WTC11 (cell line): ENCODE measurements at regions not wholly inside any gene's neighbourhood (a gene's known extent, or its start where the extent isn't known, plus 50 kb on each side); places are given as distances from the start of the nearest gene placed in this dataset.

Source experiments
- ATAC-seq: fragments of 200-7000 bp; cut with Tn5 transposase; 2 replicates; pipeline ENCODE4 v1.10.0; 2021; ENCODE audit warnings: mild to moderate bottlenecking, moderate library complexity
- CTCF ChIA-PET: fragments of 300-600 bp; sonication (Branson Sonifier 250); formaldehyde crosslinking; loops from one replicate; lab custom pipeline; 2021; ENCODE audit warnings: antibody characterized with exemption; lab: Charles Lee
- POLR2A ChIA-PET: fragments of 350-600 bp; sonication (Branson Sonifier 250); formaldehyde crosslinking; loops from one replicate; lab custom pipeline; 2021; ENCODE audit warnings: antibody characterized with exemption; lab: Charles Lee
- DNase-seq: peaks from one replicate; pipeline ENCODE4 v3.0.0; 2021; ENCODE audit warnings: low spot score
- H3K27ac Mint-ChIP-seq: 2 replicates; pipeline ENCODE4 v1.8.0; 2021; ENCODE audit warnings: mixed read lengths
- H3K27me3 Mint-ChIP-seq: 2 replicates; pipeline ENCODE4 v1.8.0; 2021; ENCODE audit warnings: low read depth, mild to moderate bottlenecking, moderate library complexity, mixed read lengths
- H3K36me3 Mint-ChIP-seq: 2 replicates; pipeline ENCODE4 v1.8.0; 2021; ENCODE audit warnings: mixed read lengths
- H3K4me1 Mint-ChIP-seq: 2 replicates; pipeline ENCODE4 v1.8.0; 2022; ENCODE audit warnings: mixed read lengths
- H3K4me3 Mint-ChIP-seq: 2 replicates; pipeline ENCODE4 v1.8.0; 2021; ENCODE audit warnings: mild to moderate bottlenecking, moderate library complexity, mixed read lengths
- H3K9me3 Mint-ChIP-seq: 2 replicates; pipeline ENCODE4 v1.8.0; 2021; ENCODE audit warnings: mixed read lengths
- ATF1 ChIP-seq: sonication (generic); formaldehyde crosslinking; IDR thresholded peaks from 2 replicates; pipeline ENCODE4 v1.8.1; 2023; ENCODE audit warnings: mild to moderate bottlenecking, moderate library complexity, missing genetic modification reagents
- CDX4 ChIP-seq: fragments of 250-450 bp; sonication (Bioruptor Pico); IDR thresholded peaks from 2 replicates; pipeline ENCODE4 v1.9.0; 2021; ENCODE audit warnings: moderate library complexity, mild to moderate bottlenecking, inconsistent platforms, borderline replicate concordance
- ESRRA ChIP-seq: sonication (generic); formaldehyde crosslinking; IDR thresholded peaks from 2 replicates; pipeline ENCODE4 v1.8.1; 2022; ENCODE audit warnings: mild to moderate bottlenecking, missing genetic modification reagents, borderline replicate concordance
- FOXJ3 ChIP-seq: sonication (generic); formaldehyde crosslinking; IDR thresholded peaks from 2 replicates; pipeline ENCODE4 v1.9.0; 2021; ENCODE audit warnings: missing genetic modification reagents, mild to moderate bottlenecking, borderline replicate concordance
- HMGA2 ChIP-seq: fragments of 250-450 bp; sonication (Bioruptor Pico); IDR thresholded peaks from 2 replicates; pipeline ENCODE4 v1.4.0; 2021; ENCODE audit warnings: mild to moderate bottlenecking, moderate library complexity
- JAZF1 ChIP-seq: fragments of 250-450 bp; sonication (Bioruptor Pico); IDR thresholded peaks from 2 replicates; pipeline ENCODE4 v1.9.0; 2021; ENCODE audit warnings: moderate library complexity, mild to moderate bottlenecking, inconsistent platforms
- OVOL2 ChIP-seq: fragments of 250-450 bp; sonication (Bioruptor Pico); IDR thresholded peaks from 2 replicates; pipeline ENCODE4 v1.9.0; 2021; ENCODE audit warnings: mild to moderate bottlenecking, borderline replicate concordance
- SOX15 ChIP-seq: fragments of 250-450 bp; sonication (Bioruptor Pico); IDR thresholded peaks from 2 replicates; pipeline ENCODE4 v1.9.0; 2021; ENCODE audit warnings: mild to moderate bottlenecking
- SP1 ChIP-seq: sonication (generic); formaldehyde crosslinking; conservative IDR thresholded peaks from 2 replicates; pipeline ENCODE4 v1.8.1; 2022; ENCODE audit warnings: missing genetic modification reagents
- TEAD1 ChIP-seq: sonication (generic); formaldehyde crosslinking; IDR thresholded peaks from 2 replicates; pipeline ENCODE4 v1.8.0; 2022; ENCODE audit warnings: mild to moderate bottlenecking, missing genetic modification reagents
- TEAD4 ChIP-seq: sonication (generic); formaldehyde crosslinking; IDR thresholded peaks from 2 replicates; pipeline ENCODE4 v1.8.0; 2022; ENCODE audit warnings: mild to moderate bottlenecking, missing genetic modification reagents
- ZNF121 ChIP-seq: sonication (generic); formaldehyde crosslinking; IDR thresholded peaks from 2 replicates; pipeline ENCODE4 v1.8.0; 2023; ENCODE audit warnings: missing genetic modification reagents
- ZNF219 ChIP-seq: sonication (generic); formaldehyde crosslinking; IDR thresholded peaks from 2 replicates; pipeline ENCODE4 v1.8.0; 2023; ENCODE audit warnings: missing genetic modification reagents, mild to moderate bottlenecking, borderline replicate concordance
- TF ChIP-seq, protein P1 (sequence below): sonication (generic); formaldehyde crosslinking; IDR thresholded peaks from 2 replicates; pipeline ENCODE4 v1.8.1; 2022; ENCODE audit warnings: mild to moderate bottlenecking, moderate library complexity, missing genetic modification reagents
- TF ChIP-seq, protein P2 (sequence below): fragments of 250-450 bp; sonication (Bioruptor Pico); conservative IDR thresholded peaks from 2 replicates; pipeline ENCODE4 v1.9.0; 2021; ENCODE audit warnings: mild to moderate bottlenecking

DNA sequence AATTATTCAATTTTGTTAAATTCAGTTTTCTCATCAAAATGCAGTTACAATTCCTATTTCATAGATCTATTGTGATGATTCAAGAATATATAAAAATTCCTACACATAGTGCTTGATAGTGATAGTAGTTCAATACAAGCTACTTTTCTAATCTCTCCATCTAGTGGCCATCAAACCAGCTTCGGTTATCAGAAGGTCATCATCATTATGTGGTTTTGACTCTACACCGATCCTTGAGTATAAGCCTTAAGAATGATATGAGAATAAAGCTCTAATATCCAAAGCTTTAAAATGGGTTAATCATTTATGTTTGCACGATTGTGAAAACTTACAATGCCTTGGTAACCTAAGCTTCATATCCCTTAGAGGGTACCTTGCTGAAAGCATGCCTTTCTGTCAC, 167.5 kb upstream of the PREP start:
- POLR2A ChIA-PET, result no interaction called here
- ATAC-seq (no peak), DNase-seq (no peak)
- Mint-ChIP-seq H3K4me3 (no peak overlapping the region), H3K9me3 (no peaks in the 10 kb centered on the region), H3K36me3 (no peaks in the 10 kb centered on the region), H3K4me1 (no peaks in the 10 kb centered on the region), H3K27ac (no peak overlapping the region), H3K27me3 (no peaks in the 10 kb centered on the region)
- CTCF ChIA-PET, result interaction anchor here (1.1 kb wide), 1 partner anchor 13 kb away, joined by 5 read pairs; no protein-coding TSS in a partner anchor
- no peak for TF ChIP-seq HMGA2
- TF ChIP-seq SP1, result no peak

- no peak for ATAC-seq
Measured at GRCh38 chr6:105569706-105570105, 166.8 kb upstream of the PREP start.

DNA sequence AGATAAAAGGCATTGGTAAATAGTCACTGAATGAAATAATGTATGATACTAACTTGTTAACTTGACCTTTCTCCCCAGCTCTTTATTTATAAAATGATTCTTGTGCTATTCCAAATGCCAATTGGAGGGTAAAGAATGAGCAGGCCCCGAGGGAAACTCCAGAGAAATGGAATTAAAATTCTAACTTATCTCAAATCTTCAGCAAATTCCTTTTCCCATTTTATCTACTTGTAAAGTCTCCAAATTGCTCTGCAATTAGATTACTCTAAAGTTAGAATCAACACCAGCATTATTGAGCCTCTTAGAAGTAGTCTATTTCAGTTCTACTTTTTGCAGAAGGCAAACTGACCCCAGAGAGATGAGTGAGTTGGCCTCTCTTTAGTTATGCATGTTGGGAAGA, 165.9 kb upstream of the PREP start:
- Mint-ChIP-seq H3K27me3 (no peaks in the 10 kb centered on the region), H3K27ac (no peak overlapping the region), H3K4me3 (no peak overlapping the region), H3K9me3 (no peaks in the 10 kb centered on the region), H3K36me3 (no peaks in the 10 kb centered on the region), H3K4me1 (peaks cover 10% of the 10 kb centered on the region)
- no peak for DNase-seq
- no peak for TF ChIP-seq JAZF1 (CRISPR knock-in tag)
- POLR2A ChIA-PET, result no interaction called here
- ATAC-seq, result no peak
- CTCF ChIA-PET, result no interaction called here

More at GRCh38 chr6:105569706-105570105, 166.8 kb upstream of the PREP start:
- no peaks in the 10 kb centered on the region for H3K9me3 Mint-ChIP-seq
- no peak overlapping the region for H3K4me3 Mint-ChIP-seq
- no peak for TF ChIP-seq OVOL2 (CRISPR knock-in tag)
- TF ChIP-seq HMGA2, result no peak
- H3K4me1 Mint-ChIP-seq, result peaks cover 2% of the 10 kb centered on the region
- DNase-seq, result no peak
- ChIA-PET POLR2A (no interaction called here), CTCF (interaction anchor here (1.1 kb wide), 1 partner anchor 13 kb away, joined by 5 read pairs; no protein-coding TSS in a partner anchor)
- H3K27me3 Mint-ChIP-seq, result no peaks in the 10 kb centered on the region
- no peaks in the 10 kb centered on the region for H3K36me3 Mint-ChIP-seq
- no peak overlapping the region for H3K27ac Mint-ChIP-seq

DNA sequence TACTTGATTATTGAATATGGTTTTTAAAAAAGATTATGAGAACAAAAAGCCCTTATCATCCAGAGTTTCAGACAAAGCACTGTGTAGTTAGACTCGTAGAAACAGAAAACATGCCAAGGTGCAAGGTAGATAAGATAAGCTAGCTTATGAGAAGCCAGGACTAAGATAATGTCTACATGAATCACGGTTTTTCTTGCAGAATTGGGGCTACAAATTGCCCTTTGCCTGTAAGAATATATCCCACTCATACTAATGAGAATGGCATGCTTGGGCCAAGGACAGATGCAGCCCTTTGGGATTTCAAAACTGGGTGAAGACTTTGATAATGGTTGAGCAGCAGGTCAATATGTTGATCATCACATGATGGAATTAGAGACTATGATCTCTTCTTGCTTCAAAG, 165.3 kb upstream of the PREP start:
- Mint-ChIP-seq H3K36me3 (peaks cover under 1% of the 10 kb centered on the region; the same call in 1 of the 2 replicates), H3K27ac (no peak overlapping the region), H3K9me3 (peaks cover under 1% of the 10 kb centered on the region), H3K27me3 (no peaks in the 10 kb centered on the region), H3K4me1 (peaks cover 10% of the 10 kb centered on the region), H3K4me3 (no peak overlapping the region)
- ATAC-seq, result no peak
- no peak for DNase-seq
- ChIA-PET POLR2A (no interaction called here), CTCF (no interaction called here)
- no peak for TF ChIP-seq SOX15 (CRISPR knock-in tag)
- TF ChIP-seq, protein P1, sequence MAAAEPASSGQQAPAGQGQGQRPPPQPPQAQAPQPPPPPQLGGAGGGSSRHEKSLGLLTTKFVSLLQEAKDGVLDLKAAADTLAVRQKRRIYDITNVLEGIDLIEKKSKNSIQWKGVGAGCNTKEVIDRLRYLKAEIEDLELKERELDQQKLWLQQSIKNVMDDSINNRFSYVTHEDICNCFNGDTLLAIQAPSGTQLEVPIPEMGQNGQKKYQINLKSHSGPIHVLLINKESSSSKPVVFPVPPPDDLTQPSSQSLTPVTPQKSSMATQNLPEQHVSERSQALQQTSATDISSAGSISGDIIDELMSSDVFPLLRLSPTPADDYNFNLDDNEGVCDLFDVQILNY (CRISPR knock-in tag), result no peak
- TF ChIP-seq ZNF121, result no peak

DNA sequence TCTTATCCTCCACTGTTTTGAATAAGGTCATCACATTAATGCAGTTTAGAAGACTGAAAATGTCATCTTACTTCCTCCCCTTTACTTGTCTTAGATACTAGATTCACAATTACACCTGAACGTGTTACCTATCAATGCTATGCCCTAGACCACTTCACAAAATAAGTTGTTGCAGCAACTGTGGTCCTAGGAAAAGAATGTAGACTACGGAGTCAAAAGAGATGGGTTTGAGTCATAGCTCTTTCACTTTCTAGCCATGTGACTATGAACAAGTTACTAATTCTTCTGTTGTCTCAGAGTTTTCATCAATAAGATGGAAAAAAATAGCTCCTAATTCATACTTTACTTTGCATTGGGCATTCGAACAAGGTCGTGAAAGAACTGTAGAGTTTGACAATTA, 164.3 kb upstream of the PREP start:
- no peak for ATAC-seq
- Mint-ChIP-seq H3K27ac (no peak overlapping the region), H3K36me3 (peaks cover 5% of the 10 kb centered on the region; the same call in 1 of the 2 replicates), H3K27me3 (no peaks in the 10 kb centered on the region), H3K9me3 (peaks cover 9% of the 10 kb centered on the region), H3K4me3 (no peak overlapping the region), H3K4me1 (peaks cover 10% of the 10 kb centered on the region)
- ChIA-PET CTCF (no interaction called here), POLR2A (no interaction called here)
- DNase-seq, result no peak
- no peak for TF ChIP-seq TEAD4 (CRISPR knock-in tag)
- TF ChIP-seq ESRRA (CRISPR knock-in tag), result no peak
- TF ChIP-seq, protein P2, sequence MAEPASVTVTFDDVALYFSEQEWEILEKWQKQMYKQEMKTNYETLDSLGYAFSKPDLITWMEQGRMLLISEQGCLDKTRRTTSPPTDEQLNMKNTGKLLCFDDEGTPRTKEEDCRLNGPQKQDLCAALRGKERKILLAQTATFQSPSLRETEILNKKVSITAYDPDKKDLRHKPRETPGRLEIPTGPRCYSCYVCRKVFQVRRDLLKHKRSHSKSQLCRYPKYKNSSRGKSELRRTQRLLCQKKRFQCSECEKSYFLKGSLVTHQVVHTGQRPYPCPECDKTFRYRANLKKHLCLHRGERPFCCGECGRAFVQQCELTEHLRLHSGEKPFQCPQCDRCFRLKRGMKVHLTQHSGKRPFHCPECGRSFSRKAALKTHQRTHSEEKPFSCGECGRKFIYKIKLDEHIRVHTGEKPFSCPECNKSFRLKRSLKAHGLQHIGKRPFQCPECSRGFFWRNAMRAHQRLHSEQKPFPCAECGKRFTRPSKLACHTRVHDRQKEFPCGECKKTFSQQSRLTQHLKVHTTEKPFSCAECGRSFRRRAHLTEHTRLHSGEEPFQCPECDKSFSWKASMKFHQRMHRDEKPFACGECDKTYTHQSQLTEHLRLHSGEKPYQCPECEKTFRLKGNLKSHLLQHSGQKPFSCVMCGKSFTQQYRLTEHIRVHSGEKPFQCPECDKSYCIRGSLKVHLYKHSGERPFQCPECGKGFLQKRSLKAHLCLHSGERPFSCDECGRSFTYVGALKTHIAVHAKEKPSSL (CRISPR knock-in tag), result no peak
- no peak for TF ChIP-seq TEAD1

GRCh38 chr6:105566503-105566902, 163.6 kb upstream of the PREP start:
- DNase-seq, result no peak
- Mint-ChIP-seq H3K4me3 (no peak overlapping the region), H3K27me3 (no peaks in the 10 kb centered on the region), H3K9me3 (peaks cover 15% of the 10 kb centered on the region), H3K27ac (no peak overlapping the region), H3K4me1 (peaks cover 10% of the 10 kb centered on the region), H3K36me3 (peaks cover 7% of the 10 kb centered on the region; the same call in 1 of the 2 replicates)
- ChIA-PET CTCF (no interaction called here), POLR2A (no interaction called here)
- TF ChIP-seq FOXJ3 (no peak), JAZF1 (CRISPR knock-in tag) (no peak), CDX4 (no peak), ZNF219 (CRISPR knock-in tag) (no peak), ATF1 (CRISPR knock-in tag) (no peak)
- ATAC-seq, result no peak
